Neuronal stem cell (in vitro differentiated cells): ENCODE measurements at regions not wholly inside any gene's neighbourhood (a gene's known extent, or its start where the extent isn't known, plus 50 kb on each side); places are given as distances from the start of the nearest gene placed in this dataset.

Experiments used
- DNase-seq: peaks from one replicate; pipeline ENCODE4 v3.0.0-alpha.2; 2013; ENCODE audit warnings: low spot score
- H2AFZ ChIP-seq: one replicate; pipeline ENCODE4 v1.6.1; 2013; ENCODE audit warnings: mild to moderate bottlenecking, low read length, inconsistent platforms
- H2AK5ac ChIP-seq: 2 replicates; pipeline ENCODE4 v1.6.1; 2013; ENCODE audit warnings: low read depth, mild to moderate bottlenecking, inconsistent platforms, low read length, moderate library complexity, mixed read lengths
- H2BK120ac ChIP-seq: 2 replicates; pipeline ENCODE4 v1.6.1; 2013; ENCODE audit warnings: low read depth, mild to moderate bottlenecking, inconsistent platforms, low read length, moderate library complexity, mixed read lengths
- H2BK12ac ChIP-seq: one replicate; pipeline ENCODE4 v1.6.1; 2013; ENCODE audit warnings: low read length, inconsistent platforms
- H2BK15ac ChIP-seq: 2 replicates; pipeline ENCODE4 v1.6.1; 2013; ENCODE audit warnings: mild to moderate bottlenecking, low read length, inconsistent platforms, mixed read lengths
- H2BK5ac ChIP-seq: one replicate; pipeline ENCODE4 v1.6.1; 2013; ENCODE audit warnings: inconsistent platforms, mild to moderate bottlenecking, low read length, moderate library complexity
- H3K14ac ChIP-seq: one replicate; pipeline ENCODE4 v1.6.1; 2013; ENCODE audit warnings: low read length, inconsistent platforms
- H3K18ac ChIP-seq: 2 replicates; pipeline ENCODE4 v1.6.1; 2013; ENCODE audit warnings: low read length, inconsistent platforms
- H3K23ac ChIP-seq: 2 replicates; pipeline ENCODE4 v1.6.1; 2013; ENCODE audit warnings: low read depth, mild to moderate bottlenecking, mixed read lengths, low read length, inconsistent platforms; ENCODE audit not compliant: poor library complexity
- H3K27ac ChIP-seq: replicated peaks from 3 replicates; pipeline ENCODE4 v1.5.1; 2013; ENCODE audit warnings: low read length, inconsistent platforms
- H3K27me3 ChIP-seq, 3 experiments: 2 replicates each; pipeline ENCODE4 v1.6.1; 2013; ENCODE audit warnings: low read length in 3 of 3, mild to moderate bottlenecking in 2 of 3, inconsistent platforms in 1 of 3, low read depth in 1 of 3, mixed read lengths in 1 of 3, moderate library complexity in 1 of 3; ENCODE audit not compliant: control insufficient read depth in 3 of 3, insufficient read depth in 3 of 3
- H3K36me3 ChIP-seq, 2 donors: replicated peaks in 1 of 2; 2 replicates each; pipeline ENCODE4 v1.6.1; 2013; ENCODE audit warnings: low read length in 2 of 2; ENCODE audit not compliant: control insufficient read depth in 2 of 2, insufficient read depth in 2 of 2
- H3K4ac ChIP-seq: 2 replicates; pipeline ENCODE4 v1.6.1; 2013; ENCODE audit warnings: inconsistent platforms, mild to moderate bottlenecking, low read length, moderate library complexity
- H3K4me1 ChIP-seq, 2 donors: 1 replicate in 1 of 2; 2 replicates in 1 of 2; pipeline ENCODE4 v1.6.1; 2013; ENCODE audit warnings: low read length in 2 of 2, low read depth in 1 of 2; ENCODE audit not compliant: control insufficient read depth in 2 of 2, insufficient read depth in 1 of 2
- H3K4me2 ChIP-seq: one replicate; pipeline ENCODE4 v1.6.1; 2013; ENCODE audit warnings: mild to moderate bottlenecking, low read length, inconsistent platforms; ENCODE audit not compliant: insufficient read depth, poor library complexity, severe bottlenecking
- H3K4me3 ChIP-seq, 2 donors: 2 replicates each; pipeline ENCODE4 v1.5.1; 2013; ENCODE audit warnings: low read length in 2 of 2, mild to moderate bottlenecking in 2 of 2, inconsistent platforms in 1 of 2, moderate library complexity in 1 of 2
- H3K79me1 ChIP-seq: one replicate; pipeline ENCODE4 v1.6.1; 2013; ENCODE audit warnings: low read depth, mild to moderate bottlenecking, inconsistent platforms, low read length, moderate library complexity
- H3K9ac ChIP-seq: one replicate; pipeline ENCODE4 v1.6.1; 2013; ENCODE audit warnings: mild to moderate bottlenecking, low read depth, low read length, inconsistent platforms; ENCODE audit not compliant: poor library complexity
- H3K9me3 ChIP-seq, 2 donors: replicated peaks in 1 of 2; 2 replicates each; pipeline versions ENCODE3 to v1.6.1; 2013; ENCODE audit warnings: low read length in 2 of 2, mild to moderate bottlenecking in 2 of 2, inconsistent platforms in 1 of 2, low read depth in 1 of 2, mixed read lengths in 1 of 2, moderate library complexity in 1 of 2; ENCODE audit not compliant: control insufficient read depth in 2 of 2, insufficient read depth in 1 of 2
- H4K8ac ChIP-seq: one replicate; pipeline ENCODE4 v1.6.1; 2013; ENCODE audit warnings: low read depth, mild to moderate bottlenecking, inconsistent platforms, low read length, moderate library complexity
- H4K91ac ChIP-seq: one replicate; pipeline ENCODE4 v1.6.1; 2013; ENCODE audit warnings: low read length, low read depth, mild to moderate bottlenecking, inconsistent platforms; ENCODE audit not compliant: poor library complexity
- WGBS, 2 donors: extraction: QIAGEN DNeasy Blood & Tissue Kit; methylation state at CpG; one replicate each; pipeline ENCODE4 v1.1.7; 2013; ENCODE audit warnings: missing lambda C conversion rate in 2 of 2, mixed read lengths in 1 of 2; ENCODE audit not compliant: insufficient read length in 2 of 2, insufficient replicate concordance in 1 of 2; ENCODE audit errors: extremely low coverage in 2 of 2; 5-methylcytosine and 5-hydroxymethylcytosine counted together

DNA sequence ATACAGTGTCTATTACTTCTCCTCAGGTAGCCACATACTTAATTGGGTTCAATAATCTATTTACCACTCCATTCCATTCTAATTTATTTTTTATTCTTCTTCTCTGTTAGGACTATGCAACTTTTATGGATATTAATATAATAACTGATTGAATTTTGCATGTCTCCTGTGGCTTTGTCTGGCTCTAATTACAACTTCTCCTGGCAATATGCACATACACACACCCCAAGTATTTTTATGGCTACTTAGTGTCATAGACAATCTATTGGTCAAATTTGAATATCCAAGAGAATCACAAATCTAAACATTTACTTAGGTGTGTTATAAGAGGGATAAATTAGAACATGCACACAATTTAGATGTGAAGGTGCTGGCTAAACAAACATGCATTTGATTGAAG lies 73.1 kb downstream of the BOD1L2 start:
- H2BK5ac ChIP-seq, result no peak overlapping the region
- no peak for DNase-seq
- H3K14ac ChIP-seq, result no peak overlapping the region
- H3K9ac ChIP-seq, result no peak overlapping the region
- H4K8ac ChIP-seq, result no peak overlapping the region
- H4K91ac ChIP-seq, result no peak overlapping the region
- no peak overlapping the region for H3K23ac ChIP-seq
- H3K36me3 ChIP-seq, result no peaks in the 10 kb centered on the region
- H3K4ac ChIP-seq, result no peak overlapping the region
- no peak overlapping the region for H2BK12ac ChIP-seq
- no peak overlapping the region for H2BK15ac ChIP-seq
- no peaks in the 10 kb centered on the region for H3K79me1 ChIP-seq
- H2AFZ ChIP-seq, result no peak overlapping the region
- no peak overlapping the region for H3K4me2 ChIP-seq
- H3K27me3 ChIP-seq, result no peaks in the 10 kb centered on the region
- no peak overlapping the region for H3K18ac ChIP-seq
- no peaks in the 10 kb centered on the region for H3K9me3 ChIP-seq
- H2AK5ac ChIP-seq, result no peak overlapping the region
- no peak overlapping the region for H3K4me3 ChIP-seq
- H2BK120ac ChIP-seq, result no peak overlapping the region
- peaks cover 5 to 8% of the 10 kb centered on the region in 2 donors for H3K4me1 ChIP-seq
- no peak overlapping the region for H3K27ac ChIP-seq

DNA sequence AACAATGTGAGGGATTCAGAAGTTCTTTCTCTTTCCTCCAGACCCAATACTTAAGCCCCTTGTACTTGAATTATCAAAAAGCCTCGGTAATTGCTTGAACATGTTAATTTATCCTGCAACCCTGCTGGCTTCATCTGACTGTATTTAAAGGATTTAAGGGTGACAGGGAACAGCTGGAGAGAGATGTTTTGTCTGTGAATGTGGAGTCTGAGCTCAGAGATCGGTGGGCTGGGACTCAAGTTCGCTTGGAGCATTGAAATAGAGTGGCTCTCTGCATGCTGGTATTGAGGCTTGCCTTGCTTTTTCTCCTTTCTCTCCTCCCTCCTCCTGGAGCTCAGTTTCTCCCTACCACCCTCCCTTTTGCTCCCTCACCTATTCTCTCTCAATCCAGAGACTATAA lies 73.6 kb downstream of the BOD1L2 start:
- Histone ChIP-seq H3K4me2 (no peak overlapping the region), H3K9me3 (no peaks in the 10 kb centered on the region), H3K4me1 (peaks cover 5 to 8% of the 10 kb centered on the region in 2 donors), H2AFZ (no peak overlapping the region), H3K23ac (no peak overlapping the region), H3K27ac (no peak overlapping the region), H3K79me1 (no peaks in the 10 kb centered on the region), H3K4ac (no peak overlapping the region), H3K18ac (no peak overlapping the region), H3K27me3 (no peaks in the 10 kb centered on the region), H4K8ac (no peak overlapping the region), H2AK5ac (no peak overlapping the region), H4K91ac (no peak overlapping the region), H2BK12ac (no peak overlapping the region), H3K4me3 (no peak overlapping the region), H2BK15ac (no peak overlapping the region), H3K14ac (no peak overlapping the region), H3K36me3 (no peaks in the 10 kb centered on the region), H2BK120ac (no peak overlapping the region), H2BK5ac (no peak overlapping the region), H3K9ac (no peak overlapping the region)
- DNase-seq, result no peak
- no CpG with 5 or more reads among the region's 3 CpGs for WGBS, 2 donors

DNA sequence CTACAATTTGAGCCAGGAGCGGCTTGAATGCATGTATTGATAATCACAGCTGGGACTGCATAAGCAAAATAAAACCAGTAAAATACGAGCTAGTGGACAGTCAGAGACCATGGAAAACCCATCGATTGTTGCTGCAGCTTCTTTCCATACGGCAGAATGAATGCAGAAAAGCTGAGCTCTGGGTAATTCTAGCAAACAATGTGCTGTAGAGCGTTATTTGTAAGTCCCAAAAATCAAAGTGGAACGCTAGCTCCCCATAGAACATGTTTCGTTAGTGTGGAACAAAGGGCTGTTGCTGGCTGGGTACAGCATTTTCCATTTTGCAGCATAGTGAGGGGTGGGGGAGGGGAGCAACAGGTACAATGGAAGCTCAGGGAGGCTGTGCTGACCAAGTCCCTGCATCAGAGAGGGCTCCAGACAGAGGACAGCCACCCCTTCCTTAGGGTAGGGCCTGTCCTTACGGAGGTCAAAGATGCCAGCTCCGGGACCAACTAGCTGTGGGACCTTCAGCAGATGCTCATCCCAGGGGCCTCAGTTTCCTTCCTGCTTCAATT lies 74.1 kb downstream of the BOD1L2 start:
- Histone ChIP-seq H3K4me2 (no peak overlapping the region), H3K23ac (no peak overlapping the region), H3K18ac (no peak overlapping the region), H4K8ac (no peak overlapping the region), H2AFZ (no peak overlapping the region), H2BK5ac (no peak overlapping the region), H3K27me3 (no peaks in the 10 kb centered on the region), H3K4ac (no peak overlapping the region), H3K27ac (no peak overlapping the region), H4K91ac (no peak overlapping the region), H2BK120ac (no peak overlapping the region), H2BK12ac (no peak overlapping the region), H3K36me3 (no peaks in the 10 kb centered on the region), H3K79me1 (no peaks in the 10 kb centered on the region), H2BK15ac (no peak overlapping the region), H3K14ac (no peak overlapping the region), H2AK5ac (no peak overlapping the region), H3K4me3 (no peak overlapping the region), H3K4me1 (peaks cover 5 to 8% of the 10 kb centered on the region in 2 donors), H3K9me3 (no peaks in the 10 kb centered on the region), H3K9ac (no peak overlapping the region)
- DNase-seq, result no peak
- no CpG with 5 or more reads among the region's 9 CpGs for whole genome bisulfite sequencing, 2 donors

DNA sequence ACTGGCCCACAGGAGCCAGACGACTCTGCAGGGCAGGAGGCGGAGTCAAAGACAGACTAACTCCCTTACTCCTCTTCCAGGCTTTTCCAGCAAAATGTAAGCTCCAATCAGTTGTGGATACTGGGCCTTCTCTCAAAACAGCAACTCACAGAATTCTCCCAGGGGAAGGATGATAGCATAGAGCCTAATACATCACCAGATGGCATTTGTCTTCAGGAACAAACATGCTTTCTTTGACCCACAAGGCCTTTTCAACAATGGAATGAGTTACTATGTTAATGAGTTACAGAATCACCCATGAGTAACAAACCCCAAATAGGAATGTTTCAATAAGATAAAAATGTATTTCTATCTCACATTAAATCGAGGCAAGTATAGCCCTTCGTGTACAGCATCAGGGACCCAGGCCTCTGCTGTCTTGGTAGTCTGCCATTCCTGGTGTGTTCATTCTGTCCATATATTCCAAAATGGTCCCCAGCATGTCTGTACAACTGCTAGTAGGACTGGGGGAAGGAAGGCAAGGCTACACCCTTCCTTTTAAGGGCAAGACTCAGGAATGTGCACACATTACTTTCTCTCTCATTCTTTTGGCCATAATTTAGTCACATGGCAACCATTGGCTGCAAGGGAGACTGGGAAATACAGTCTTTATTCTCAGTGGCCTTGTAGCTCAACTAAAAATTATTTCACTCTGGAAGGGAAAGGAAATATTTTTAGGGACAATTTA lies 76.4 kb downstream of the BOD1L2 start:
- no peaks in the 10 kb centered on the region for H3K9me3 ChIP-seq

More for the DNA sequence above, 76.4 kb downstream of the BOD1L2 start:
- WGBS, 2 donors, result no CpG with 5 or more reads among the region's 4 CpGs
- no peaks in the 10 kb centered on the region for H3K36me3 ChIP-seq
- no peak overlapping the region for H3K14ac ChIP-seq
- H2AK5ac ChIP-seq, result no peak overlapping the region
- H3K27me3 ChIP-seq, result no peaks in the 10 kb centered on the region
- H2BK12ac ChIP-seq, result no peak overlapping the region
- no peak overlapping the region for H3K4me3 ChIP-seq
- H4K8ac ChIP-seq, result no peak overlapping the region
- no peak overlapping the region for H2BK5ac ChIP-seq
- peaks cover 5 to 8% of the 10 kb centered on the region in 2 donors for H3K4me1 ChIP-seq
- no peak overlapping the region for H2BK120ac ChIP-seq
- no peak for DNase-seq
- no peaks in the 10 kb centered on the region for H3K79me1 ChIP-seq
- H4K91ac ChIP-seq, result no peak overlapping the region
- no peak overlapping the region for H3K4ac ChIP-seq
- H2BK15ac ChIP-seq, result no peak overlapping the region
- H2AFZ ChIP-seq, result peak overlapping the region; percentile 0
- H3K27ac ChIP-seq, result no peak overlapping the region
- no peak overlapping the region for H3K18ac ChIP-seq
- no peak overlapping the region for H3K9ac ChIP-seq
- H3K23ac ChIP-seq, result no peak overlapping the region
- H3K4me2 ChIP-seq, result no peak overlapping the region
